ENCODE measurements at regions not wholly inside any gene's neighbourhood (a gene's known extent, or its start where the extent isn't known, plus 50 kb on each side); places are given as distances from the start of the nearest gene placed in this dataset.

DNA sequence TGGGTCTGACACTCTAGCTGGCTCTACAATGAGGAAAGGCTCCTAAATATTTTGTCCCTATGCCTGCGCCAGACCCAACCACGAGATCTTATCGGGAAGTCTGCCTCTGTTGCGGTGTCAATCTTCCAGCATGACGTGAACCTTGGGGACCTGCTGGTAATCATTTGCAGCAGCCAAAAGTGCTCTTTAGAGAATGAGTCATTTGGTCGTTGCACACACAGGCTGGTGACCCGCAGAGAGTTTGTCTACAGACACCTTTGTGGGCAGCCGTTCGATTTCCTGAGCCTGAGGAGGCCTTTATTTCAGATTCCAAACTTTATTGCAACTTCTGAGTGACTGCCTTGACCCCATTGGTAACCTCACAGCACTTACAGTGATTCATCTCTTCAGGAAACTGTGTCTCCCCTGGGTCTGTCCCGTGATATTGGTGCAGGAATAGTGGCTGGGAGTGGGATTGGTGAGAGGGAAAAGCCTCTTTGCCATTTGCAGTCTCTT, 326.1 kb downstream of the NSG2 start:
- no peak for DNase-seq (ENCODE audit: low read depth in 2 of 2)

DNA sequence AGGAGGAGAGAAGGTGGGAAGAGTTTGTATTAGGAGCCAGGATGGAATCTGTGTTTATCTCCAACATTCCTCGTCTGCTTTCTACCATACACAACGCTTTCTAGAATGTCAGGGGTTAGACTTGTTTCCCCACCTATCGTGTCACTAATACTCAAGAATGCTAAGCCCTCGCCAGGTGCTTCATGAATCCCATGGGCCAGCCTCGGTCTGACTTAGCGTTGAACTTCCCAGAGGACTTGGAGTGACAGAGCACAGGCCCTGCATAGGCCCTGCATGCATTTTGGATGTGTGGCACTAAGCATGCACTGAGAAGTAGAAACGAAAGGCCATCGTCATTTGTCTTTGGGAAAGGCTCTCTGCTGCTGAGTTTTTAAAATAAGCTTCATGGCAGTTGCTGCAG, 328.7 kb downstream of the NSG2 start:
- DNase-seq (ENCODE audit: low read depth in 2 of 2), result no peak

DNA sequence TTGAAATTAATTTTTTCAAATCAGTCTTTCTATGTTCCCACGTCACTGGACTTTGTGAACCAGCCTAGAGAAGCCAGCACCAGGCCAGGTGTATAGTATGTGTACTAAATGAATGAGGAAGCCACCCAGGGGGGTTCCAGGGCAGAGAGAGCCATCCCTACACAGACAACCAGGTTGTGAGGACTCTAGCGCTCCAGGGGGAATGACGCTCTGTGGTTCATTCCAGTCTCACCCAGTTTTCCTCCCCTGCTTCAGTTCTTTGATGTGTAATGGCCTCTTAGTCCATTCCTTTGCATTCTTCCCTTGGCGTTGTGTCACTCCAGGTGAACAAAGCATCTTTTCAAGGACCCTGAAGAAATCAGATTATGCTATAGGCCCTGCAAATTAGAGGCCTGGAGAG, 330.6 kb downstream of the NSG2 start:
- DNase-seq (ENCODE audit: low read depth in 2 of 2), result no peak

DNA sequence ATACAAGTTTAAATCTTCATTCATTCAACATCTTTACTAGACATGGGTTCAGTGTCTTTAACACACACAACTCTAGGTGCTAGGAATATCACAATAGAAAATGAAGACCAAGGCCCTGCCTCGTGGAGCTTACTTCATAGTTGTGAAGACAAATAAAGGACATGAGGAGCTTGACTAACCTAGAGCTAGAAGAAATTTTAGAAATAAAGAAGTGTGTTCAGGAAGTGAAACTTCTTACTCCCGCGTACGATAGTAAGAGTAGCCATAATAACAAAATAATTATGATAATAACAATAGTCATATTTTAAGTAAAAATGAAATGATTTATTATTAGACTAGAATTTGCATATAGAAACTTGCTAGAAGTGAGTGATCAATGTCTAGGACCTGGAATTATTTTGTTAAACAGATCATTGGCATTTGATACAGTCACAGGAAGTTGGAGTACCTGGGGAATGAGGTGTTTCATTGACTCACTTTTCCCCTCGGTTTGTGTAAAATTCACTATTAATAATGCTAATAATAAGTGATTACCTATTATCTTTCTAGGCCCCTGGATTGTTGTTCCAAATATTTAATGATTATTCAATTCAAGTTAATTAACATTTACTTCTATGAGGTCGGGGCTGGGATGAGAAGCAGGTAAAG, 331.3 kb downstream of the NSG2 start:
- DNase-seq (ENCODE audit: low read depth in 2 of 2), result no peak

DNA sequence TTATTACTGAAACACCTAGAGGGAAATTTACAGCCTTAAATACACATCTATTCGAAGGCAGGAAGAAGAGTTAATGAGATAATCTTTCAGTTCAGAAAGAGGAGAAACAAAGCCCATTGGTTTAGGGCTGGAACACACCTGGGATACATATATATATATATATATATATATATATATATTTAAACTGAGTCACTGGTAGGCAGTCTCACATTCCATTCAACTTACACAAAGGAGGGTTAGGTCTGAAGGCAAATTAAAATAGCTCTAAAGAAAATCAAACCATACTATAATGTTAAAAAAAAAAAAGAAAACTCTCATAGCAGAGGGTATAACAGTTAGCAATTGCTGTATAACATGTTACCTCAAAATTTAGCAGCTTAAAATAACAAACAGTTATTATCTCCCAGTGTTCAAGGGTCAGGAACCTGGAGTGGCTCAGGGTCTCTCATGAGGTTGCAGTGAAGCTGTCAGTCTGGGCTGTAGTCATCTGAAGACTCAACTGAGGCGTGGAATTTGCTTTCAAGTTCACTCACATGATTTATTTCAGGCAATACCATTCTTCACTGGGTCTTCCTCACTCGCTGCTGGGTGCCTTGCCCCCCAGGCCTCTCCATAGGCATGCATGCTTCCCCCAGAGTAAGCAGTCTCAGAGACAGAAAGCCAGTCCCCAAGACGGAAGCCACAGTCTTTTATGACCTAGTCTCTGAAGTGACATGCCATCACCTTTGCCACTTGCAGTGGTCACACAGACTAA, 332.8 kb downstream of the NSG2 start:
- DNase-seq (ENCODE audit: low read depth in 2 of 2), result no peak

DNA sequence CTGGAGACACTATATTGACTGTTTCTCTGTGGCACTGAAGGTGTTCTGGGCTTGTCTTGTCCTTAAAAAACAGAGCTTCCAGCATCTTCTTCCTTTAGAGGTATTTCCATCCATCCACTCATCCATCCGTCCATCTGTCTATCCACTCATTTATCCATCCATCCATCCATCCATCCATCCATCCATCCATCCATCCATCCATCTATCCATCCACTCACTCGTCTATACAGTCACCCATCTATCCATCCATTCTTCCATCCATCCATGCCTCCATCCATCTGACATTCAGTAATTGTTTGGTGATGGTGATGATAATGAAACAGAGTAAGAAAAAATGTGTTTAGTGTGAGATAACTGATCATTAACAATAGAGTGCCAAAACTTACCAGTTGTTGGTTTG, 334.8 kb downstream of the NSG2 start:
- no peak for DNase-seq (ENCODE audit: low read depth in 2 of 2)

GRCh38 chr5:174381241-174381640, 335.7 kb downstream of the NSG2 start:
- DNase-seq (ENCODE audit: low read depth in 2 of 2), result no peak

- no peak for DNase-seq (ENCODE audit: low read depth in 2 of 2)
Observed at GRCh38 chr5:174383210-174384167, 338.0 kb downstream of the NSG2 start.

- no peak for DNase-seq (ENCODE audit: low read depth in 2 of 2)
Observed at GRCh38 chr5:174384509-174384947, 339.0 kb downstream of the NSG2 start.

- no peak for DNase-seq (ENCODE audit: low read depth in 2 of 2)
Observed at GRCh38 chr5:174386306-174386705, 338.1 kb upstream of the MSX2 start.

DNA sequence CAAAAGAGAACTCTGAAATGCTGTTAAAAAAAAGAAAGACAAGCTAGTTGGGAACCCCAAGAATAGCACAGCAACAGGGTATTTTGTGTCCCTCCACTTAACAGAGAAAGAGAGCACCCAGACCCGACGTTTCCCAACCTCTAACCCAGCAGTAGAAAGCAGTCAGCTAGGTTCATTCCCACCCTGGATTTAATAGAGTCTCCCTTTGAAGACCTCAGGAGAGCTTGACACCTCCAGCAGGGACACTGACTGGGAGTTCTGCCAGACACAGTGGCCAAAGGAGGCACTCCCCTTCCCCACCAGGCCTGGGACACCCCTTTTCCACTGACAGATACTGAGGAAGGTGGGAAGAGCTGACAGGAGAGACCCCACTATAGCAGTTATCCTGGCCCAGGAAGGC, 337.5 kb upstream of the MSX2 start:
- DNase-seq (ENCODE audit: low read depth in 2 of 2), result no peak

GRCh38 chr5:174387448-174387847, 336.9 kb upstream of the MSX2 start:
- no peak for DNase-seq (ENCODE audit: low read depth in 2 of 2)

GRCh38 chr5:174392892-174393291, 331.5 kb upstream of the MSX2 start:
- no peak for DNase-seq (ENCODE audit: low read depth in 2 of 2)

DNA sequence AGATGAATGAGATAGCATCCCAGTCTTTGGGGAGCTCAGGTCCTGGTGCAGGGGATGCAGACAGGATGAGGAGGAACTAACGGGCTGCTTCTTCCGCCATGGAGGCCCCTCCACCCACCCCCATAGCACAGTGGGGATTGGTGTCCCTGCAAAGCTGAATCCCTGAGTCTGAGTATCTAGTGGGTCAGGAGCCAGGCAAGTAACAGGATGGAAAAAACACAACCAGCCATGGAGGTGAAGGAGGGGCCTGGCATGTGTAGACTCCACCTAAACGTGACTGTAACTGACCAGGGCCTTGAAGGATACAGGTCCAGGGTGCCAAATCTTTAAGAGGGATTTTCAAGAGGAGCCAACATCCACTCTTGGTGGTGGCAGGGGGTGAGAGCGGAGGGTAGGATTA, 327.8 kb upstream of the MSX2 start:
- no peak for DNase-seq (ENCODE audit: low read depth in 2 of 2)

- DNase-seq (ENCODE audit: low read depth in 2 of 2), result no peak
Observed at GRCh38 chr5:174397206-174397605, 327.2 kb upstream of the MSX2 start.

GRCh38 chr5:174398171-174398570, 326.2 kb upstream of the MSX2 start:
- no peak for DNase-seq (ENCODE audit: low read depth in 2 of 2)

DNA sequence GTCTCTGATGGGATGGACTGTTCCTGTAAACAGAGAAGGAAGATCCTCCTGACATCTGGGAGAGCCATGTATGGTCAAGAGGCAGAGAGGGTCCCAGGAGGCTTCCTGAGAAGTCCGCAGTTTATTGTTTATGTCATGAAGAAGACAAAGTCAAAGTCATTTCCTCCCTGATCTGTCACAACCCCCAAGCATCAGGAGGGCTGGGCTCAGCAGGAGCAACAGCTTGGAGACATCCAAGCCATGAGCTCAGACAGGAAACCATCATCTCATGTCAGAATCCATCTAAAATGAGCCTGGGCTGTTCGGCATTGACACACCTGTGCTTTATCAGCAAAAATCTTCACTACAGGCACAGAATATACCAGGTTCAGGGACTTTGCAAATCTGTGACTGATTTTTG, 325.0 kb upstream of the MSX2 start:
- DNase-seq (ENCODE audit: low read depth in 2 of 2), result no peak

DNA sequence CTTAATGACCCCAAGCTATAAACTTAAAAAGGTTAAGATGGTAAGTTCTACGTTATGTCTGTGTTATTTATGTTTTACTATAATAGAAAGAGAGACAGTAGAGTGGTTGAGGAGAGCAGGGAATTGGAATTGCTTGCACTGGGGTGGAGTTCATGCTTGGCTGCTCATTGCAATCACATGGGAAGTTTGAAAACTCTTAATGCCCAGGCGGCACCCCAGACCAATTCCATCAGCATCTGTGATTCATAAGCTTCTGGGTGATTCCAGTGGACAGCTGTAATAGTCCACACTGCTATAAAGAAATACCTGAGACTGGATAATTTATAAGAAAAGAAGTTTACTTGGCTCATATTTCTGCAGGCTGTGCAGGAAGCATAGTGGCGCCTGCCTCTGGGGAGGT, 323.9 kb upstream of the MSX2 start:
- no peak for DNase-seq (ENCODE audit: low read depth in 2 of 2)

DNA sequence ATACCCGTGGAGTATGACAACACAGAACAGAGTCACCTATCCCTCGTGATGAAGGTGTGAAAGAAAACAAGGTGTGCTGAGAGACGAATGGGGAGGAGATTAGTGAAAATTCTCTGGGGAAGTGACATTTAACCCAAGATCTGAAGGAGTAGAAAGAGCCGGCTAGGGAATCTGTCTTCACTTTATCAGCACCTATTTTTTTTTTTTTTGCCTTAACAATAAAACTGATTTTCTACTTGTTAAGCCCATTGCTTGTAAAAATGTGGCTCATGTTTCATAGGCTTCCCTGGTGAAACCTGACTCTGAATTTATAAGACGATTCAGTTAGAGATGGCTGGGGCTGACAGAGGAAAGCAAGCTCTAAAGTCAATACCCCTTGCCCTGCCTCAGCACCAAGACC, 322.6 kb upstream of the MSX2 start:
- no peak for DNase-seq (ENCODE audit: low read depth in 2 of 2)

DNA sequence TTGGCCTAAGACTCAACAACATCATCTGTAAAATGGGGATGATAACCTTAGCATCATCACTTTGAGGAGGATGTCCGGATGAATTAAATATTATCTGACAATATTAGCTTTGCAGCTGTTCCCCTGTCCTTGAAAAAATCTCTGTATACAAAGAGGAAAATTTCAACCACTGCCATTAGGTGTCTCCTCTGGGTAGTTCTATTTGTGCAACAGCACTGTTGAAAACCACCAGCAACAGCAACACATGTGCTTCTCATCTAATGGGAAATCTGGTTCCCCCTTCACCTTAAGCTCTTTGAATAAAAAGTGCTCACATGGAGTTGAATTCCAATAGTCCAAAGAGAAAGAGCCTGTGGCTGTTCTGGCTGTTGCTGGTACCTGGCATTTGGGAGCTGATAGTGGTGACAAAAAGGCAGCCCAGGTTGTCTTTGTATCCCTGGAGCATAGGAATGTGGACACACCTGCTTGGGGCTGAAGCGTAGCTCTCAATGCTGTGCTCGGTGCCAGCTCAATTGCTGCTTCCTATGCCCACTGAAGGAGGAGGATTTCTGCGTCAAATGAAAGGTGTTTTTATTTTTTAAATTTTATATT, 322.1 kb upstream of the MSX2 start:
- no peak for DNase-seq (ENCODE audit: low read depth in 2 of 2)

DNA sequence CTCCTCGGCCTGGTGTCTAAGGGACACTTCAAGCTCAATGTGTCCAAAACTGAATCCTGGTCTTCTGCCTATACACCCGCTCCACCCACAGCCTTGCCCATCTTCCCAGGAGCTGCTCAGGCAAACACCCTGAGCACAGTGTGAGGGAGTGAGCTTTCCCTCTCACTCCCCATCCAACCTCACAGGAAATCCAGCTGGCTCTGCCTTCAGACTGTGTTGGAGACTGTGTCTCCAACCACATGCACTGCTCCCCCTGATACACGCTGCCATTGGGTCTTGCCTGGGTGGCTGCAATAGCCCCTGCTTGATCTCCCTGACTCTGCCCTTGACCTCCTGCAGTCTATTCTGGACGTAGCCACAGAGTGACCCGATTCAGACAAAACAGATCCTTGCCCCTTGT, 319.5 kb upstream of the MSX2 start:
- no peak for DNase-seq (ENCODE audit: low read depth in 2 of 2)

- DNase-seq (ENCODE audit: low read depth in 2 of 2), result no peak
Observed at GRCh38 chr5:174409070-174409469, 315.3 kb upstream of the MSX2 start.

Measured in lung microvascular endothelial cell (primary cell).